HepG2 (cell line): ENCODE measurements at regions not wholly inside any gene's neighbourhood (a gene's known extent, or its start where the extent isn't known, plus 50 kb on each side); places are given as distances from the start of the nearest gene placed in this dataset.
A peak's percentile ranks its signal among the peaks of the same experiment; 100 is the strongest.

Experiments
- ATAC-seq: fragments of 200-7000 bp; cut with Tn5 transposase; 3 replicates; pipeline ENCODE4 v1.9.1; 2020; ENCODE audit warnings: mild to moderate bottlenecking, moderate library complexity
- BruUV-seq: library from RNA; stranded (reverse); fragments of 400-500 nt; replicated peaks from 2 replicates; lab custom pipeline; 2021; lab: Mats Ljungman, UMichigan
- CTCF ChIA-PET: fragments of 300-600 bp; formaldehyde crosslinking; extraction: SDS; loops from one replicate; lab custom pipeline; 2021; ENCODE audit warnings: low total read pairs, inconsistent platforms, low intra/inter-chr PET ratio; lab: Yijun Ruan, JAX
- POLR2A ChIA-PET: fragments of 350-600 bp; sonication (Branson Sonifier 250); formaldehyde crosslinking; loops from one replicate; lab custom pipeline; 2020; ENCODE audit warnings: antibody characterized with exemption, inconsistent platforms; lab: Yijun Ruan, JAX
- DNase-seq: peaks from one replicate; pipeline ENCODE4 v3.0.0-alpha.2; 2015; ENCODE audit warnings: low spot score
- FAIRE-seq: peaks from 3 replicates; lab custom pipeline; 2011; peaks lifted over from hg19 to GRCh38; lab: Jason Lieb, UNC
- H2AFZ ChIP-seq: one replicate; pipeline ENCODE4 v1.6.1; 2011; ENCODE audit warnings: low read length, inconsistent platforms
- H3K27ac ChIP-seq: fragments of 300-600 bp; 3 replicates; pipeline ENCODE4 v1.8.0; 2011; ENCODE audit warnings: mixed run types, mild to moderate bottlenecking, mixed read lengths, low read length, inconsistent platforms; ENCODE audit not compliant: insufficient read depth; ENCODE audit errors: extremely low read length
- H3K27me3 ChIP-seq, 2 experiments: fragments of 200-600 bp in 1 of 2; 2 replicates in 1 of 2; 3 replicates in 1 of 2; pipeline versions ENCODE4 v1.6.0 to v1.8.0; 2011; ENCODE audit warnings: low read length in 2 of 2, mild to moderate bottlenecking in 2 of 2, moderate library complexity in 2 of 2, inconsistent platforms in 1 of 2; ENCODE audit not compliant: insufficient read depth in 2 of 2, control insufficient read depth in 1 of 2
- H3K36me3 ChIP-seq, 2 experiments: fragments of 200-600 bp in 1 of 2; replicated peaks in 1 of 2; 2 replicates in 1 of 2; 3 replicates in 1 of 2; pipeline versions ENCODE4 v1.5.1 to v1.8.0; 2011; ENCODE audit warnings: low read length in 2 of 2, inconsistent platforms in 1 of 2; ENCODE audit not compliant: insufficient read depth in 2 of 2, control insufficient read depth in 1 of 2
- H3K4me1 ChIP-seq: 2 replicates; pipeline ENCODE4 v1.5.1; 2012; ENCODE audit warnings: low read length, inconsistent platforms; ENCODE audit not compliant: insufficient read depth
- H3K4me2 ChIP-seq: 2 replicates; pipeline ENCODE4 v1.6.0; 2011; ENCODE audit warnings: low read depth, low read length, inconsistent platforms
- H3K4me3 ChIP-seq, 3 experiments: fragments of 200-600 bp in 1 of 3; sonication (generic), shearing (Covaris generic) in 1 of 3; replicated peaks in 1 of 3; 2 replicates each; pipeline ENCODE4 v1.5.1; 2011 to 2016; ENCODE audit warnings: low read length in 3 of 3, inconsistent platforms in 2 of 3, low read depth in 2 of 3, mild to moderate bottlenecking in 2 of 3, control low read depth in 1 of 3, mixed read lengths in 1 of 3; ENCODE audit not compliant: insufficient read depth in 1 of 3
- H3K79me2 ChIP-seq: one replicate; pipeline ENCODE4 v1.6.1; 2011; ENCODE audit warnings: low read length, inconsistent platforms; ENCODE audit not compliant: insufficient read depth
- H3K9ac ChIP-seq: 2 replicates; pipeline ENCODE4 v1.6.0; 2011; ENCODE audit warnings: mild to moderate bottlenecking, low read depth, low read length, inconsistent platforms; ENCODE audit not compliant: insufficient read depth
- H3K9me3 ChIP-seq: 2 replicates; pipeline ENCODE4 v1.5.1; 2012; ENCODE audit warnings: mild to moderate bottlenecking, low read length
- H4K20me1 ChIP-seq: 2 replicates; pipeline ENCODE4 v1.6.0; 2011; ENCODE audit warnings: inconsistent platforms, mild to moderate bottlenecking, low read length, moderate library complexity; ENCODE audit not compliant: insufficient read depth
- ASH2L ChIP-seq: fragments of 300-600, 200-600 bp; sonication (generic); IDR thresholded peaks from 2 replicates; pipeline ENCODE4 v1.7.0; 2017; ENCODE audit warnings: low read depth, mild to moderate bottlenecking, moderate library complexity, mixed read lengths, low read length; ENCODE audit not compliant: insufficient read length
- ATF7-NPFF ChIP-seq: sonication (generic); formaldehyde crosslinking; IDR thresholded peaks from 2 replicates; pipeline ENCODE4 v1.8.1; 2023; ENCODE audit warnings: mild to moderate bottlenecking, low read depth, missing genetic modification reagents, moderate library complexity
- CREB1 ChIP-seq, 2 experiments: fragments of 450-650 bp in 1 of 2; IDR thresholded peaks; 2 replicates each; pipeline ENCODE4 v1.6.1; 2016 to 2017; ENCODE audit warnings: control low read depth in 1 of 2, mild to moderate bottlenecking in 1 of 2, missing compliant biosample characterization in 1 of 2, missing genetic modification characterization in 1 of 2
- FOXC1 ChIP-seq: sonication (generic); formaldehyde crosslinking; IDR thresholded peaks from 2 replicates; pipeline ENCODE4 v1.8.0; 2022; ENCODE audit warnings: mild to moderate bottlenecking, missing genetic modification reagents, borderline replicate concordance
- LBX2 ChIP-seq: sonication (generic); formaldehyde crosslinking; IDR thresholded peaks from 2 replicates; pipeline ENCODE4 v1.5.0; 2020; ENCODE audit warnings: missing genetic modification reagents, mild to moderate bottlenecking, borderline replicate concordance
- YEATS4 ChIP-seq: sonication (generic); formaldehyde crosslinking; IDR thresholded peaks from 2 replicates; pipeline ENCODE4 v1.4.0; 2020; ENCODE audit warnings: missing genetic modification reagents, borderline replicate concordance
- ZFP37 ChIP-seq: sonication (generic); formaldehyde crosslinking; IDR thresholded peaks from 2 replicates; pipeline ENCODE4 v1.4.0; 2020; ENCODE audit warnings: missing genetic modification reagents, borderline replicate concordance
- ZNF549 ChIP-seq: sonication (generic); formaldehyde crosslinking; IDR thresholded peaks from 2 replicates; pipeline ENCODE4 v1.5.0; 2020; ENCODE audit warnings: missing genetic modification reagents
- ZNF589 ChIP-seq: sonication (generic); formaldehyde crosslinking; conservative IDR thresholded peaks from 2 replicates; pipeline ENCODE4 v1.8.0; 2022; ENCODE audit warnings: mild to moderate bottlenecking, moderate library complexity, missing genetic modification reagents
- ZNF772 ChIP-seq: sonication (generic); formaldehyde crosslinking; IDR thresholded peaks from 2 replicates; pipeline ENCODE4 v1.5.0; 2020; ENCODE audit warnings: mild to moderate bottlenecking, missing genetic modification reagents
- WGBS: methylation state at CpG from one replicate; pipeline ENCODE4 v1.1.6; 2017; ENCODE audit warnings: low lambda C conversion rate; 5-methylcytosine and 5-hydroxymethylcytosine counted together
- in situ Hi-C: cut with HindIII; loops from 2 replicates; pipeline ENCODE4 v1.10.0; 2017; ENCODE audit warnings: low pct_unique_long_range_greater_than_20kb; ENCODE audit not compliant: extremely low pct_ligation_motif_present
- intact Hi-C: fragments of 100-400 bp; cut with micrococcal nuclease; formaldehyde crosslinking; loops from one replicate; pipeline ENCODE4 v1.10.0; 2022; ENCODE audit not compliant: unreplicated experiment

GRCh38 chr12:115507560-115507889, 770.0 kb downstream of the MED13L start:
- intact Hi-C loops: no loop called here
- ChIA-PET CTCF (no interaction called here), POLR2A (interaction anchor here (1.2 kb wide), 1 partner anchor 823 kb away, joined by 5 read pairs; the partner anchor contains the start of gene TBX3)
- Histone ChIP-seq H3K4me2 (peak overlapping the region; percentile 49; the same call in 1 of the 2 replicates), H3K27ac (peak overlapping the region; percentile 35), H3K36me3 (no peaks in the 10 kb centered on the region), H2AFZ (no peak overlapping the region), H3K4me1 (peaks cover 30% of the 10 kb centered on the region), H3K9me3 (no peaks in the 10 kb centered on the region), H3K4me3 (no peak overlapping the region), H3K27me3 (0 out of 5 replicates have a peak, but pooled peaks cover 0 to 4% of the 10 kb centered on the region in 2 experiments), H3K79me2 (no peaks in the 10 kb centered on the region), H3K9ac (no peak overlapping the region), H4K20me1 (no peaks in the 10 kb centered on the region)
- no peak for TF ChIP-seq FOXC1 (CRISPR knock-in tag)
- TF ChIP-seq CREB1 (IDR thresholded peaks at IDR 0.05): peak; percentile 35; the same call in 1 of the 2 replicates
- TF ChIP-seq CREB1 (CRISPR knock-in tag; IDR thresholded peaks at IDR 0.05): no peak
- no peak for TF ChIP-seq ATF7-NPFF (CRISPR knock-in tag)
- TF ChIP-seq ASH2L: peak; percentile 4
- TF ChIP-seq ZNF772: 0 out of 2 replicates have a peak, but pooled peaks have one; percentile 25
- TF ChIP-seq ZNF549 (CRISPR knock-in tag): no peak
- TF ChIP-seq ZNF589: no peak
- TF ChIP-seq LBX2 (CRISPR knock-in tag): no peak
- TF ChIP-seq ZFP37: no peak
- TF ChIP-seq YEATS4 (CRISPR knock-in tag): no peak
- in situ Hi-C loops: no loop called here
- DNase-seq: no peak
- FAIRE-seq: no peak
- BruUV-seq: no TSS peak
- WGBS: 51% methylated on average over 5 of the region's 5 CpGs
- no peak for ATAC-seq
